PC-3 (cell line): ENCODE measurements at regions not wholly inside any gene's neighbourhood (a gene's known extent, or its start where the extent isn't known, plus 50 kb on each side); places are given as distances from the start of the nearest gene placed in this dataset.

Experiments used
- ATAC-seq: fragments of 200-7000 bp; cut with Tn5 transposase; 2 replicates; pipeline ENCODE4 v1.9.1; 2020; ENCODE audit warnings: mild to moderate bottlenecking, moderate library complexity
- BruUV-seq: library from RNA; stranded (reverse); fragments of 400-500 nt; replicated peaks from 2 replicates; lab custom pipeline; 2021; lab: Mats Ljungman, UMichigan
- CTCF ChIA-PET: fragments of 300-600 bp; sonication (Branson Sonifier 250); formaldehyde crosslinking; loops from one replicate; lab custom pipeline; 2022; ENCODE audit warnings: antibody characterized with exemption; lab: Charles Lee
- POLR2A ChIA-PET: fragments of 300-600 bp; sonication (Branson Sonifier 250); formaldehyde crosslinking; loops from one replicate; lab custom pipeline; 2022; ENCODE audit warnings: antibody characterized with exemption; ENCODE audit not compliant: unreplicated experiment; lab: Charles Lee
- DNase-seq: peaks from one replicate; pipeline ENCODE4 v3.0.0-alpha.2; 2015
- H2AFZ ChIP-seq: fragments of 300-600 bp; sonication (generic); 2 replicates; pipeline ENCODE4 v1.6.0; 2016; ENCODE audit warnings: antibody characterized with exemption, low read length
- H3F3A ChIP-seq: fragments of 300-600 bp; sonication (generic); one replicate; pipeline ENCODE4 v1.6.0; 2017; ENCODE audit warnings: antibody characterized with exemption, low read length, control low read depth, mild to moderate bottlenecking; ENCODE audit not compliant: unreplicated experiment
- H3K27ac ChIP-seq: fragments of 300-600 bp; sonication (generic); 2 replicates; pipeline ENCODE4 v1.5.1; 2016; ENCODE audit warnings: mild to moderate bottlenecking, low read length
- H3K27me3 ChIP-seq: fragments of 300-600 bp; sonication (generic); 2 replicates; pipeline ENCODE4 v1.6.1; 2016; ENCODE audit warnings: low read length, mixed read lengths
- H3K36me3 ChIP-seq: fragments of 300-600 bp; sonication (generic); 2 replicates; pipeline ENCODE4 v1.6.1; 2016; ENCODE audit warnings: low read depth, mixed run types, low read length, mixed read lengths
- H3K4me1 ChIP-seq: fragments of 300-600 bp; sonication (generic); 2 replicates; pipeline ENCODE4 v1.5.1; 2016; ENCODE audit warnings: low read length; ENCODE audit not compliant: insufficient read depth
- H3K4me2 ChIP-seq: fragments of 300-600 bp; sonication (generic); 2 replicates; pipeline ENCODE4 v1.6.0; 2016; ENCODE audit warnings: low read length
- H3K4me3 ChIP-seq: fragments of 300-600 bp; sonication (generic); 2 replicates; pipeline ENCODE4 v1.5.1; 2016; ENCODE audit warnings: mild to moderate bottlenecking, low read length, mixed read lengths
- H3K79me2 ChIP-seq: fragments of 300-600 bp; sonication (generic); 2 replicates; pipeline ENCODE4 v1.6.1; 2017; ENCODE audit warnings: low read length, mixed read lengths
- H3K9ac ChIP-seq: fragments of 300-600 bp; sonication (generic); 2 replicates; pipeline ENCODE4 v1.6.0; 2016; ENCODE audit warnings: mild to moderate bottlenecking, low read length
- H3K9me2 ChIP-seq: fragments of 300-600 bp; sonication (generic); replicated peaks from 2 replicates; pipeline ENCODE4 v1.6.1; 2016; ENCODE audit warnings: mixed run types, low read length, mixed read lengths
- H3K9me3 ChIP-seq: fragments of 300-600 bp; sonication (generic); 2 replicates; pipeline ENCODE4 v1.6.1; 2016; ENCODE audit warnings: low read length, mixed read lengths
- H4K20me1 ChIP-seq: fragments of 300-600 bp; sonication (generic); 2 replicates; pipeline ENCODE4 v1.6.1; 2016; ENCODE audit warnings: low read length, mixed read lengths
- EZH2 ChIP-seq: fragments of 300-600 bp; sonication (generic); IDR thresholded peaks from one replicate; pipeline ENCODE4 v1.6.1; 2017; ENCODE audit warnings: antibody characterized with exemption, mild to moderate bottlenecking, low read length; ENCODE audit not compliant: unreplicated experiment
- EZH2phosphoT487 ChIP-seq: fragments of 300-600 bp; sonication (generic); IDR thresholded peaks from 2 replicates; pipeline ENCODE4 v1.6.1; 2018; ENCODE audit warnings: mild to moderate bottlenecking, antibody characterized with exemption, low read length, borderline replicate concordance
- intact Hi-C: fragments of 100-400 bp; cut with micrococcal nuclease; formaldehyde crosslinking; loops from 2 replicates; pipeline ENCODE4 v1.9.0; 2023
- TF ChIP-seq, protein P1 (sequence below): fragments of 300-600 bp; sonication (generic); conservative IDR thresholded peaks from 2 replicates; pipeline ENCODE4 v1.5.1; 2017; ENCODE audit warnings: antibody characterized with exemption, low read depth, mild to moderate bottlenecking, low read length

DNA sequence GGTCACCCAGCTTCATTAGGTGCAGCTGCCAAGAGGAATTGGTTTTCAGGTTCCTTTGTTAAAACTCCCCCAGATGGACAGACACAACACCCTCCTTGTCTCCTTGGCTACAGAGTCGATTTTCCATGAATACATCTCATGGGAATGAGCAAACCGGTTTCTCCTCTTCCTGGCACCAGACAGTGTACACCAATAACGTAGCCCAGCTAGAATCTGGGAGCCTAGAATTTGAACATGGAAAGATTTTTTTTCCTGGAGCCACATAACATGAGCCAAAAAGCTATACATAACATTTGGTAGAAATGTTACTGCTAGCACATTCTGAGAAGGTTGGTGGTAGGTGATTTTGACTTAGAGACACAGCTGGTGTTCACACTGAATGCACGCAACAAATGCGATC, 62.9 kb upstream of the SLC34A2 start:
- ATAC-seq = no peak
- Histone ChIP-seq H3K9ac (no peak overlapping the region), H3K79me2 (no peaks in the 10 kb centered on the region), H3K4me3 (no peak overlapping the region), H2AFZ (no peak overlapping the region), H3K27me3 (no peaks in the 10 kb centered on the region), H3K27ac (no peak overlapping the region), H4K20me1 (no peaks in the 10 kb centered on the region), H3K4me1 (peaks cover 5% of the 10 kb centered on the region; the same call in 1 of the 2 replicates), H3K9me3 (no peaks in the 10 kb centered on the region), H3K4me2 (no peak overlapping the region), H3K9me2 (no peaks in the 10 kb centered on the region), H3K36me3 (no peaks in the 10 kb centered on the region), H3F3A (no peaks in the 10 kb centered on the region)
- intact Hi-C loops = no loop called here
- CTCF ChIA-PET = no interaction called here
- POLR2A ChIA-PET = no interaction called here
- BruUV-seq = no TSS peak
- TF ChIP-seq, protein P1, sequence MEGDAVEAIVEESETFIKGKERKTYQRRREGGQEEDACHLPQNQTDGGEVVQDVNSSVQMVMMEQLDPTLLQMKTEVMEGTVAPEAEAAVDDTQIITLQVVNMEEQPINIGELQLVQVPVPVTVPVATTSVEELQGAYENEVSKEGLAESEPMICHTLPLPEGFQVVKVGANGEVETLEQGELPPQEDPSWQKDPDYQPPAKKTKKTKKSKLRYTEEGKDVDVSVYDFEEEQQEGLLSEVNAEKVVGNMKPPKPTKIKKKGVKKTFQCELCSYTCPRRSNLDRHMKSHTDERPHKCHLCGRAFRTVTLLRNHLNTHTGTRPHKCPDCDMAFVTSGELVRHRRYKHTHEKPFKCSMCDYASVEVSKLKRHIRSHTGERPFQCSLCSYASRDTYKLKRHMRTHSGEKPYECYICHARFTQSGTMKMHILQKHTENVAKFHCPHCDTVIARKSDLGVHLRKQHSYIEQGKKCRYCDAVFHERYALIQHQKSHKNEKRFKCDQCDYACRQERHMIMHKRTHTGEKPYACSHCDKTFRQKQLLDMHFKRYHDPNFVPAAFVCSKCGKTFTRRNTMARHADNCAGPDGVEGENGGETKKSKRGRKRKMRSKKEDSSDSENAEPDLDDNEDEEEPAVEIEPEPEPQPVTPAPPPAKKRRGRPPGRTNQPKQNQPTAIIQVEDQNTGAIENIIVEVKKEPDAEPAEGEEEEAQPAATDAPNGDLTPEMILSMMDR = no peak
- TF ChIP-seq EZH2phosphoT487 (no peak), EZH2 (no peak)
- DNase-seq = no peak
